ENCODE measurements at regions not wholly inside any gene's neighbourhood (a gene's known extent, or its start where the extent isn't known, plus 50 kb on each side); places are given as distances from the start of the nearest gene placed in this dataset.

GRCh38 chr12:17079251-17079909, 473.4 kb upstream of the LMO3 start:
- DNase-seq (ENCODE audit: low read depth): no peak
- no peak overlapping the region for H3K4me3 ChIP-seq (ENCODE audit: low read depth, low read length)
- TF ChIP-seq, protein P1, sequence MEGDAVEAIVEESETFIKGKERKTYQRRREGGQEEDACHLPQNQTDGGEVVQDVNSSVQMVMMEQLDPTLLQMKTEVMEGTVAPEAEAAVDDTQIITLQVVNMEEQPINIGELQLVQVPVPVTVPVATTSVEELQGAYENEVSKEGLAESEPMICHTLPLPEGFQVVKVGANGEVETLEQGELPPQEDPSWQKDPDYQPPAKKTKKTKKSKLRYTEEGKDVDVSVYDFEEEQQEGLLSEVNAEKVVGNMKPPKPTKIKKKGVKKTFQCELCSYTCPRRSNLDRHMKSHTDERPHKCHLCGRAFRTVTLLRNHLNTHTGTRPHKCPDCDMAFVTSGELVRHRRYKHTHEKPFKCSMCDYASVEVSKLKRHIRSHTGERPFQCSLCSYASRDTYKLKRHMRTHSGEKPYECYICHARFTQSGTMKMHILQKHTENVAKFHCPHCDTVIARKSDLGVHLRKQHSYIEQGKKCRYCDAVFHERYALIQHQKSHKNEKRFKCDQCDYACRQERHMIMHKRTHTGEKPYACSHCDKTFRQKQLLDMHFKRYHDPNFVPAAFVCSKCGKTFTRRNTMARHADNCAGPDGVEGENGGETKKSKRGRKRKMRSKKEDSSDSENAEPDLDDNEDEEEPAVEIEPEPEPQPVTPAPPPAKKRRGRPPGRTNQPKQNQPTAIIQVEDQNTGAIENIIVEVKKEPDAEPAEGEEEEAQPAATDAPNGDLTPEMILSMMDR (IDR thresholded peaks at IDR 0.05; ENCODE audit: insufficient read depth, low read depth, low read length): no peak

GRCh38 chr12:17077594-17077993, 471.6 kb upstream of the LMO3 start:
- H3K4me3 ChIP-seq (ENCODE audit: low read depth, low read length): no peak overlapping the region
- DNase-seq (ENCODE audit: low read depth): no peak
- TF ChIP-seq, protein P1 (IDR thresholded peaks at IDR 0.05; ENCODE audit: insufficient read depth, low read depth, low read length): no peak

- no peak overlapping the region for H3K4me3 ChIP-seq (ENCODE audit: low read depth, low read length)
- no peak for DNase-seq (ENCODE audit: low read depth)
- TF ChIP-seq, protein P1 (IDR thresholded peaks at IDR 0.05; ENCODE audit: insufficient read depth, low read depth, low read length): no peak
These were observed 470.8 kb upstream of the LMO3 start for GRCh38 chr12:17076811-17077210.

GRCh38 chr12:17076028-17076744, 470.2 kb upstream of the LMO3 start:
- H3K4me3 ChIP-seq (ENCODE audit: low read depth, low read length): no peak overlapping the region
- no peak for DNase-seq (ENCODE audit: low read depth)
- TF ChIP-seq, protein P1 (IDR thresholded peaks at IDR 0.05; ENCODE audit: insufficient read depth, low read depth, low read length): no peak

- TF ChIP-seq, protein P1 (IDR thresholded peaks at IDR 0.05; ENCODE audit: insufficient read depth, low read depth, low read length): no peak
- no peak overlapping the region for H3K4me3 ChIP-seq (ENCODE audit: low read depth, low read length)
These were observed 458.9 kb upstream of the LMO3 start for GRCh38 chr12:17064834-17065233.

DNA sequence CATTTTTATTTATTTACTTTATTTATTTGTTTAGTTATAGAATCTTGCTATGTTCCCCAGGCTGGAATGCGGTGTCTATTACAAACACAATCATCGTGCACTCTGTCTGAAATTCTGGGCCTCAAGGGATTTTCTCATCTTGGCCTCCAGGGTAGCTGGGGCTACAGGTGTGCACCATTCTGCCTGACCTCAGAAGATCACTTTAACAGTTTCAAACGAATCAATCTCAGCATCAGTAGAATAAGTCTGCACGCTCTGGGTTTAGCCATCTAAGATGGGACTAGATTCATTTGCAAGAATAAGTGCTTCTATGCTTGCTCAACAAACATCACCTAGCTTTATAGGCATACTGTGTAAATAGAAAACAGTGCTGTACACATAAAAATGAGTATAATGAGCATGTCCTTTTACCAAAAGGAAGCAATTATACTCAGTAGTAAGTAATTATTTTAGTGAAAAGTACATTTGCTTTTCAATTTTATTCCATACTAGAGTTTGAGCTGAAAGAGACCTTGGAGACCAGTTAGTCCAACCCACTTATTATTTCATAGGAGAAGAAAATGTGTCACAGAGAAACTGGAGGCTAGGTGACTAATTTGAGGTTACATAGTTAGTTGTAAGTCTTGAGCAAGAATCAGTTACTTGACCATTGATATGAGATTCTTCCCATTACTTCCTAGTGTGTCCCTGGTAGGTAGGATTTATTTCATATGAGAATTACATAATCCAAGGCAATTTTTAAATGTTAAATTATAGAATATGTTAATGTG, 456.5 kb upstream of the LMO3 start:
- DNase-seq (ENCODE audit: low read depth): no peak
- no peak overlapping the region for H3K4me3 ChIP-seq (ENCODE audit: low read depth, low read length)
- TF ChIP-seq, protein P1 (IDR thresholded peaks at IDR 0.05; ENCODE audit: insufficient read depth, low read depth, low read length): no peak

More at GRCh38 chr12:17064834-17065233, 458.9 kb upstream of the LMO3 start:
- no peak for DNase-seq (ENCODE audit: low read depth)

Data from fibroblast of villous mesenchyme (primary cell).